ENCODE measurements at regions not wholly inside any gene's neighbourhood (a gene's known extent, or its start where the extent isn't known, plus 50 kb on each side); places are given as distances from the start of the nearest gene placed in this dataset.

DNA sequence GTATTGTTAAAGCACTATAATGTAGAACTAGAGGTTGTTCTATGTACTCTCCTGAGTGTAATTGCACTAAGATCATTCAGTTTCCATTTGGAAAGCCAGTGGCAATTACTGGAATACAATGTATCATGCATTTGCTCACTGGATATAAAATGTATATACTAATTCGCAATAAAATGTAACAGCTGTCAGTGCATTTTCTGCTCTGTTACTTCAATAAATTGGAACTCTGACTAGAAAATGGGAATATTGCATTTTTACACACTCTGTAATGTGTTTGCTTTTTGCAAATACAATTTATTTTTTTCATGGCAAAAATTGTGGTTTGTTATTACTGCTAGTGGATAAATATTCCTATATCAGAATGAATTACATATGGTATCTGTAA lies 893.8 kb upstream of the POU3F3 start:
- DNase-seq: no peak

DNA sequence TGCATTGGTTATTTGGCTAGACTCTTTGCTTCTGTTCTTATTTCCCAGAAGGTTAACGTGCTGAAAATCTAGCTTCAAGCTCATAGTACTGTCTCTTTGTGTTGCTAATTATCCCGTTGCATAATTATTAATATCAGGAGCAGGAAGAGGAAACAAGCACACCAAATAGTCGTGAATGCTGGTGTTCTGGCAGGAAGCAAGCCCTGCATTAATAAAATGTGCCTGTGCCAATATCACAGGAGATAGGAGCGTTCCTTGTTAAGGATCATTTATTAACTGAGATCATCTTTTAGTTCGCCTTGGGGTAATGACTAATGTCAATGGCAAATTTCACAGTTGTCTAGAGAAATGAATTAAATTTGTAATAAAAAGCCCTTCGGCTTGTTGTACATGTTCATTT lies 893.0 kb upstream of the POU3F3 start:
- DNase-seq: no peak

DNA sequence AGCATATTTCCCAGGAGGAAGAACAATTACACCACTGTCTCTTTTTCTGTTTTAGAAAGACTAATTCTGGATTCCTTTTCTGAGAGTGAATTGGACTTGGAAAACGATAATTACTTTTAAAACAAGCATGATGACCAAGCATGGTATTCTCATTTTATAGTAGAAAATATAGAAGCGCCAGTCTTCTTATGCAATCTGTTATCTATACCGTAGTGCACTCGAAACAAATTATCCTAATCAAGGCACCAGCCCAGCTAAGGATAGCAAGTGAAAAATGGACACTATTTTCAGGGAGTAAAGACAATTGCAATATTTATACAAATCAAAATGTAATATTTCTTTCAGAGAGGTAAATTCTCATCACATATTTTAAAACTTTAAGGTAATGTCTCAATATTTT lies 892.1 kb upstream of the POU3F3 start:
- DNase-seq: no peak

DNA sequence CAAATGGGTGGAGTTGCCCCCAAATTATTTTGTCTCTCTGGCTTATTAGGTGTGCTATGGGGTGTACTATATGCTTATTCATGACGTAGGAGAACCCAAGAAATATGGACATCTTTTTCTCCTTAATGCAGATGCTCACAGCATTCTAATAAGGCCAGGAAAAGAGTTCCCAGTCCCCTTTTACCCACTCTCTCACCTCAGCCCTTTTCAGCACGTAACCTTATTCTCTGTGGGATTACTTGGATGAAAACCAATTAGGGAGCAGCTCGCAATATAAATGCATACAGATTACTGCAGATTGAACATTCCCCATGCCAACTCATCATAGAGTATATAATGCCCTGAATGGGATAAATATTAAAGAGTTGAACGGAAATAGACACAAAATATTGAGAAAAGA lies 891.2 kb upstream of the POU3F3 start:
- no peak for DNase-seq

DNA sequence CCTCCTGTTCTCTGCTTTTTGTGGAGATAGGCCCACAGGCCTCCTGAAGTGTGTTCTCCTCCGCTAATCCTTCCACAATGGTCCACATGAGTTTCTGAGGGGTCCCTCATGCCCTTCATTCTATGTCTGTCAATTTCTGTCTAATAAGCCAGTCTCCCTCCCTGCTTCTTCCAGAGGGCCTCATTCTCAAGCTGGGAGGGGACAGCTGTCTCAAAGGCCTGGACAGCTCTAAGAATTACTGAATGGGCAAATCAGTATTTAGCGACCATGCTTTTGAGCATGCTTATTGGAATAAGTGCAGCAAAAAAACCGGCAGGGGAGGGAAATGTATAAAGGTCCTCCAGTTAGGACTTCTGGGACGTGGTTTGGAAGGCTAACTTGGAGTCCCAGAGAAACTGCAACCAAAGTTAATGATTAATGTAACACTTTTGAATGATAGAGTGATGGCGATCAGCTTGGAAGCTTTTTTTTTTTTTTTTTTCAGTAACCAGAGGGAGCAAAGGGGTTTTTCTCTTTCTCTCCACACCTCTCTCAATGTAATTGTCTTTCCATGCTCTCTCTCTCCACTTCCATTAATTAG lies 890.7 kb upstream of the POU3F3 start:
- DNase-seq: no peak

DNA sequence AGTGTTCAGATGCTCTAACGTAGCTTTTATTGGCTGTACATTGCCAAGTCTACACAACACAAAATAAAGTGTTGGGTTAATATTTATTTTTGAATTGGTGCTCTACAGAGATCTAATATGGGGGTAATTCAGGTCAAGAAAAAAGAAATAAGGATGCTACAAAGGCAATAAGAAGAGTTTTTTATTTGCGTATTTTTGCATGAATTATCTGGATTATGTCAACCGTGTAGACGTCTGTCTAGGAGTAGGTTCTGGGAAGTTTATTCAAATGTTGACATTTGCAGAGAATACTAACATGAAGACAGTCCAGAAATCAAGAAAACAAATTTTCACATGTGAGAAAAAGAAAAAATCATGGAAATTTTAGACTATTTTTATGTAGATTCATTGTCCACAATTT lies 876.7 kb upstream of the POU3F3 start:
- no peak for DNase-seq

DNA sequence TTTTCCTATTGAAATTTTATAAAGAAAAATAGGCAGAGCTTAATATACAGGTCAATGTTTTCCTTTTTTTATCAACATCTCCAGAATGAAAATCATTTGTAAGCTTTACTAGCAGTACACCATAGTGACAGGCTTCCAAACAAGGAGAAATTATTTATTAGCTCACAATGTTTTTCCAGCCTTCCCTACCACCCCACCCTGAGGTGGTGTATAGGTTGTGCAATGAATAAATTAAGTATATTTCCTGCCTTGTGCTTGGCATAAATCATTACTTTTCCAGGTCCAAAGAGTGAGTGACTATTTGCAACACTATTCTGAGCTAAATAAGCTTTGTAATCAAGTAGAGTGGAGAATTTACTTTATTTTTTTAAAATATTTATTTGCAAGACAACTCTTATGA lies 876.2 kb upstream of the POU3F3 start:
- DNase-seq: no peak

DNA sequence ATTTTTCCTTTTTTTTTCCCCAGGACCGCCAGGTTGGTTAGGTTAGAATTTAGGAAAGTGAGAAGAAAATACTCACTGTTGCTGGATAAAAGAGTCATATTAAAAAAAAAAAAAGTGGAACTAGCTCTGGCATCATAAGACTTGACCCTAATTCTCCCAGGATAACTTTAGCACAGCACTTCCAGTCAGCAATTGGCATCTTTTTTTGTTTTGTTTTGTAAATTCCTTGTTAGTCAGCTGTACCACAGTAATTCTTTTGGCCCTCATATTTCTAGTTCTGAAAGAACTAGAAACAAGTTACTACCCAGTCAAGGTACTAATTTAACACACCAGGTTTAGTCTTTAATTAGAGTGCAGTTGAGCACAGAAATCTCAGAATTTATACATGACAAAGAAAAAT lies 873.5 kb upstream of the POU3F3 start:
- no peak for DNase-seq

DNA sequence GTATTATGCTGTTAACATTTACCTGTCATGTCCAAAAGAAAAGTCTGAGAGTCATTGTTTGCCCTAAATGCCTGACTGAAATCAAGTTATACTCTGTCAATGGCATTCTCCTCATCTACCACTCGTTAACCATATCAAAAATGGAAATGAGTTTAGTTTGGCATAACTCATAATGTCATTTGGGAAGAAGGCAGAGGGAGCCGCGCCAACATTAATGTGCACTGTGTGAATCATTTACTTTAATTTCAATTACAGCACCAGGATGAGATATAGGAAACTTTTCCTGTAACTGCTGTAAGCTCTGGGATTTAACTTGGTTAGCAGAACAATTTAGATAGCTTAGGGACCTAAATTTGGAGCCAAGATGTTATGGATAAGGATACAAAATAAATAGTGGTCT lies 871.2 kb upstream of the POU3F3 start:
- no peak for DNase-seq

DNA sequence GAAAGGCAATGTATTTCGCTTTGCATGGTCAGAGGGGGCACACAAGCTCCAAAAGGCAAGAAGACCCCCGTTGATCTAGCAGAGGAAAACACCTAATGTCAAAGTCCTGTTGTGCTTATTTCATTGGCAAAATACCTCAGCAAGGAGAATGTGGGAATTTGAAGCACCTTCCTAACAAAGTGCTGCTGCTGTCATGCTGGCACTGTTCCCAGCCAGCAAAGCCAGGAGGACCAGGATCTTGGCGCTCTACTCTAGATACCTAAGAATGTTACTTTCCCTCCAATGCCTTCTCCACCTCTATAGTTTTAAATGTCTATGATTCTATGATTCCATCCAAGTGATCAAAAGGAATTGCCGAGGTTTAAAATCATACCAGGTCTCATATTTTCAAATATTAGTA lies 867.9 kb upstream of the POU3F3 start:
- DNase-seq: no peak

DNA sequence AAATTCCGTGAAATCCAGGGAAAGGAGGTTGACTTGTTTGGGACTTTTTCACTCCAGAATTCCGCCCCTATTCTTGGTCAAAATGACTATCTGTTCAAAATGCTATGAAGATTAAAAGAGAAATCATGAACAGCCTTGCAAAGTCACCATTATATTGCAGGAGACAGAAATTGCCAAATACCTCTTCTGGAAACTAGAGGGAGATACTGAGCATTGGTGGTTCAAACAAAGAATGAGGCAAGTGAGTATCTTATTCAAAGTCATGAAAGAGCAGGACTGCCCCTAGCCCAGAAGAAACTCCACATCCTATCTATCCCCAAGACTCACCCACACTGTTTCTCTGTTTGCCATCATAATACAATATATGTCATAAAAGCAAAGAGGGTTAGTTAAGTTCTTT lies 862.3 kb upstream of the POU3F3 start:
- no peak for DNase-seq

DNA sequence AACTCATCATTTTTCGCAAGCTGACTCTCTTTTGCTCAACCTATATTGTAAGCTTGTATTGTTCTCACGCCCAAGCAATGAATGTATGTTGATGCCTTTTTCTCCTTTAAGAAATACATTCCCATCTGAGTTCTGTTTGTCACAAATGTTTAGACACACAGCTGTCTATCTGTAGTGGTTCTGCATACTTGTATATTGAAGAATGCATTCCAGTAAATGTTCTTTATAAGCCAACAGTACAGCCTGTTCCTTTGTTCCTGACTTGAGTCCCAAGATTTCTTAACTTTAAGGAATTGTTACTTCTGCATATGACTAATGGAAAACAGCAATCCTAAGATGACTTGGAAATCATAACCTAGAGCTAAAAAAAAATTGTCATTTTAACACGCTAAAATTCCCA lies 849.1 kb upstream of the POU3F3 start:
- DNase-seq: no peak

DNA sequence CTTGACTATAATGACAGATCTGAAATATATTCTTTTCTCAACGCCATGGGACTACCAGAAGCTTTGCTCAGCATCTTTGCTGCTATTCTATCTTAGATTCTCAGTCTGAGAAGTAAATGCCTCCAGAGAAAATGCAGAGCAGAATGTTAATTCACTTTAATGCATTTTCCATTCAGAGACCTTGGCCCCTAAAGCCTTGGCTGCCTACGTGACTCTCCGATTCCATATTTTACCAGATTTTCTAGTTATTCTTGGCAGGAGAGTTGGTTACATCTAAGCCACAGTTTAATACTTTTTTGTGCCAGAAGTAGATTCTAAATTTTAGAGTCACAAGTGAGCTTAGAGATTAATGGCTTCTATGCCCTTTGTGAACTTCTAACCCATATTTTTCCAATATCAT lies 837.1 kb upstream of the POU3F3 start:
- DNase-seq: no peak

DNA sequence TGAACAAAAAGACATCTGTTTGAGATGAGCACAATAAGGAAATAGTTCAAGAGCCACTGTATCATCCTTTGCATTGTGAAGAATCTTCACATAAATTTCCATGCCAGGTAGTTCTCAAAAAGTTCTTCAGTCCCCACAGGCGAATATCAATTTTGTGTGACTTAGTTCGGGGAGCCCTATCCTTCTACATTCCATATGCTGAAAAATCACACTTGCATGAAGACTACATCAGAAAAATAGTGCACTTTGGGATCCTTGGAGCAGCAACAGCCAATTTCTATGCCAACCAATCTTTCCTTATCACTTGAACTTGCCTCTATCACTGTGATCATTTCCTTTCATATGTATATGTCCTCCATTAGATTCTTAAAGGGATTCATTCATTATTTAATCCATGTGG lies 830.6 kb upstream of the POU3F3 start:
- no peak for DNase-seq

DNA sequence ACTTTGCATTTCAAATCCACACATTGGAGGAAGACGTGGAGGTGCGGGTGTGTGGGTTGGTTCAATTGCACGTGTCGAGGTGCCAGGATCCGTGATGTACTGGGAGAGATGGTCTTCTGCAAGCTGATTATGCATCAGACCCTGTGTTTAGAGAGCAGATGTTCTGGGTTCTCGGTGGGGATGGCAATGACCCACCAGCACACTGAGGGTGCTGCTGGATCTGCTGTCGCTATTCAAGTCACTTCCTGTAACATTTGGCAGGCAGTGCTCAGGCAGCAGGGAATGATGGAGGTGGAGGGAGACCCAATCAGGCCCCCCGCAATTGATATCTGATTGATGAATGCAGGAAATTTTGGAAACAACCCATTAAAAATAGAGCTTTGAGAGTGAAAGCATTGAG lies 830.1 kb upstream of the POU3F3 start:
- DNase-seq: no peak

DNA sequence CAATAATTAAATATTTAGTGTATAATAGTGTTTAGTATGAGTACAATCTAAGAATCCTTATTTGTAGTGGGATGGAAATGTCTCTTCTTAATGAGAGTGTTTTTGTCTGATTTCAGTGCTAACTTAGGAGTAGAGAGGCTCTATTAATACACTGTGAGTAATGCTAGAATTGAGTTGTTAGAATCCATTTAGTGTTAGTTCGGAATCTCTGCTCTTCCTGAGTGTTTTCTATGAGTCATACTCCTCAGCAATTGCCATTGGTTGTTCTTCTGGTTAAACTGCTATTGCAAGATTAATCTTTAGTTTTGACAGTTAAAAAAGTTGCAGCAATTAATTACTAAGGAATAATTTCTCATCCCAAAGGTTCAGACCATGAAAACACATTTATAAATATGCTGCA lies 828.6 kb upstream of the POU3F3 start:
- DNase-seq: no peak

DNA sequence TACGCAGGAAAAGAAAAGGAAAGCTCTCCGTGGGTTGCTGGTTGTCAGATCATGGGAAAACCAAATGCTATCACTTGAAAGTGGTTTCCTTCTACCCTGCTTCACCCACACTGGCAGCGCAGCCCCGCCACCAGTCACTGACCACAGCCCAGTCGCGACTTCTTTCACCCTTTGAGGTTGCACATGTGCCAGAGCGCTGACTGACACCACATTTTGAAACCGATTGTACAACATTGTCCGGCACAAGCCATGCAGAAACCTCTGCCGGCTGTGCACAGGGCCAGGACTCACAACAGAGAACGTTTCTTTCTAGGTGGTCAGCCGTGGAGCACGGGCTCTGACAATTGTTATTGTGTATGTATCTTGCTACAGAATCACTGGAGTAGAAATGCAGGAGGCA lies 827.2 kb upstream of the POU3F3 start:
- no peak for DNase-seq

DNA sequence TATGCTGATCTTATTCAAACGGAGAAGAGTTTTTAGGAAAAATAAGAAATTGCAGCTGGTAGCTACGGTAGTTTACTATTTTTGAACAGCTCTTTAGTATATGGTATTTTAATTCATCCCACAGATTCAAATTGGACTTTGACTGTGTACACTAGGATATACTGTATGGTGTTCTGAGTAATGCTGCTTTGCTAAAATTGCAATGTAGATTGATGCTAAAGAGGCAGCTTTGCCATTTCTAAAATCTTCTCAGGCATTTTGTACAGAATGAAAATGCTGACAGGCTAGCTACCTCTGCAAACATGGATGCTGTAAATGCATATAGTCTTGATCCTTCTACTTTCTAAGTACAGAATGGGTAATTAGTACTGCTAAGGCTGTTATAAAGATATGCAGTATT lies 826.6 kb upstream of the POU3F3 start:
- no peak for DNase-seq

DNA sequence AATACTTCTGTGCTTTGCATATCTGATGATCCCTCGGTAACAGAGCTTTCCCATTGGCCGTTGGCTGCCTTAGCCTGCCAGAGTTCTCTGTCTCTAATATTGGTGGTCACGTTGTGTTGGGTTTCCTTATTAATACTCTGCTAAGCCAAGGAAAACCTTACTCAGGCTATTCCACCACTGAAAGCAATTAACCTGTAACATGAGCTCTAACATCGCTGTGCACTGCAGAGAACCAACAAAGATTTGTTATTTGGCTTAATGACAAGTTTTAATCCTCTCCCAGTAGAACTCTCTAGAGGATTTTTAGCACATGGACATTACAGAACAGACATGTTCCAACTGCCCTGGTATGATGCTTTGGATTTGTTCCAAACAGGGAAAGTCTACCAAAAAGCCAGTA lies 825.9 kb upstream of the POU3F3 start:
- DNase-seq: no peak

DNA sequence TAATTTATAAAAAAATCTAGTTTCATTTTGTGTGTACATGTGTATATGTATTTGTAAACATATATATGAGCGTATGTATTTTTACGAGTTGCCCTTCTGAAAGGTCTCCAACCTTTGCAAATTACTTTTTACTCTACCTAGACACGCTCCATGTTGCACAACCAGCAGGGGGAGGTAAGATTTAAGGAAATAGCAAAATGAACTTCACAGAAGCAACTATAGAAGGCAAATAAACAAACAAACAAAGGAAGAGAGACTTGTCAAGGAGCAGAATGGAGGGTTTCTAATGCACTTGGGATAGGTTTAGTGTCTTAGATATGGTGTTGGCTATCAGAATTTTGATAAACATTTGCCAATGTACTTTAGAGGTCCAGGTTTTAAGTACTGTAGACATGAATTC lies 820.5 kb upstream of the POU3F3 start:
- DNase-seq: no peak

DNA sequence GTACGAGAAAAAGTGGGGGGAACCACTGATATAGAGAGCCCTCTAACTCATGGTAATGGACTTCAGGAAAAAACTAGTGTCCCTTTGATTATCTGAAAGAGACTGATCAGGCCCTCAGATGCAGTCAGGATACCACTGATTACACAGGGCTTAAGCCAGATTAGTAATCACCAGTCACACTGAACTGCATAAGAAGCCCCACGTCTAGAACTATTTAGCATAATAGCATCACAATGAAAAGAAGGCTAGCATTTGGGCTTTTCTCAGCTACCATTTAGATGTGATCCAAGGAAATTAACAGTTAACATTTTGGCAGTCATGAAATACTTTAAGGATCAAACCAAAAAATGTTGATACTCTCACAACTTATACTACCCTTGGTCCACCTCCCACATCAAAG lies 813.1 kb upstream of the POU3F3 start:
- no peak for DNase-seq

DNA sequence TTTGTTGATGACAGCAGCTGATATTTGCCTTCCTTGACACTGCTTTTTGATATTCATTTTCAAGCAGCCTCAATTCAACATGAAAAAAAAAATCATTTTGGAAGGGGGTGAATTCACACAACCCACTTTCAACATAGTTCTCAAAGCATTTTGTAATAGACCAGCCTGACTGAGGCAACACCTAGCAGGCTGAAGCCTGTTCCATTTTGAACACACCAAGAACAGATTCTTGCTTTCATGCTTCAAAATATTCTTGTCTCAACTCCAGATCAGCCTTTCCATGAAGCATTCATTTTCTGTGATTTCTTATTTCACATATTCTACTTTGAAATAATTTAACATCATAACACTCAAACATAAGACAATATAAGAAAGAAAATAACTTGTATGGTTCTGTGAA lies 812.6 kb upstream of the POU3F3 start:
- DNase-seq: no peak

DNA sequence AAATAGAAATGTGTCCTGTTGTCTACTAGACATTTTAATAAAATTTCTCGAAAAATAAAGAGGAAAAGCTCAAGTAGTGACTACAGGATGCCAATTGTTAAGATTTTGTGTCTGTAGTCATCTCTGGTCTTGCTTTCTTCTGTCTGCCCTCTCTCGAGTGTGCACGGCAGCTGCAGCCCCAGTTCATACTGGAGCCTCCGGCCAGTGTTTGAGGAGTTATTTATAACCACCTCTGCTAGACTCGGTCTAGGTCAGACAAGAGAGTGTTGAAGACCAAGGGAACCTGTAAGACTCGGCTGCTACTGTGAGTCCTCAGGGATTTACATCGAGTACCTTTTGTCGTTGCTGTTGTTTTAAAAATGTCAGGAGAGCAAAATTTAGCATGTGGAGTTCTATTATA lies 810.1 kb upstream of the POU3F3 start:
- DNase-seq: no peak

DNA sequence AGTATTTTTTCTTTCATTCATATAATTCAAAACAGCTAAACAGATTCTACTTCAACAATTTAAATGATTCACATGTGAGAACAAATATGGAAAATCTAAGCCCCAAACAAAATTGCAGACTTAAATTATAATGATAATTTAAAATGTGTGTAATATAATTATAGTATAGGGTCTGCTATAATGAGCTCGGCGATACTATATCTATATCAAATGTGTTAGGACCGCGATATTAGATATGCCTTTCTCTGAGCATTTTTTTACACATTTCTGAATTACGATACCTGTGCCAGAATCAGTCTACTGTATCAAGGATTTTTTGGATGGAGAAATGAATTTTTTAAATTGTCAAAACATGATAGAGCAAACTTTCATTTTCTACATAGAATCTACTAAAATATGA lies 808.8 kb upstream of the POU3F3 start:
- no peak for DNase-seq

DNA sequence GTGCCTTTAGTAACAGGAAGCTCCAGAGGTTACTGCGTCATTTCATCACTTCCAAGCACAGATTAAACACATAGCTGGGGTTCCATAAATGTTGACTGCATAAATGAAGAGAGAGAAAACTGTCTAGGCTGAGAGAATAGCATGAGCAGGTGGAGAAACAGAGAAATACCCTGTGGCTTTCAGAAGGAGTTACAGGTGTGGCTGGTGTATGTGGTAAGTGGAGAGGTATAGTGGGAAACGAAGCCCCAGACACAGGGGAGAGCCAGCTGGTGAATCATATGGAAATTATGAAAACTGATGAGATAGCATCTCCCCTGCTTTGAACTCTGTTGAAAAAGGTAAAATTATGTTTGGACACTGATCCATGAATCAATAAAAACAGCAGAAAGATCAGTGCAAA lies 807.4 kb upstream of the POU3F3 start:
- no peak for DNase-seq

DNA sequence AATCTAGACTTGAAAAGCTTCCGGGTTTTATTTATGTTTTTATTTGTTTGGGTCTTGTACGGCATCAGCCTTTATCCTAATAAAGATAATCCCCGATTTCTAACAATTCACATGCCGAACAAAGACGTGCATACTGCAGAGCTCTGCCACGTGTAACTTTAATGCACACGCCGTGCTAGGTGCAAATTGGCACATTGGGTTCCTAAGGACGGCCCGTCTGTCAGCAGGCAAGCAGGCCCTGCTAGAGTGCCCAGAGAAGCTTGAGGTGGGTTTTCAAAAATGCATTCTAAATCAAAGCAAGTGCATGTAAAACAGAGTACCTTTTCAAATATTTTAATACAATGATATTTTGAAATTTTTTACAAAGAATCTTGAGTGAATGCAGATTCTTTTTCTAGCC lies 806.4 kb upstream of the POU3F3 start:
- DNase-seq: no peak
